Hematopoietic multipotent progenitor cell treated with erythropoietin and hydrocortisone succinate and interleukin-3 and kit ligand, for 15 days (in vitro differentiated cells): ENCODE measurements at regions not wholly inside any gene's neighbourhood (a gene's known extent, or its start where the extent isn't known, plus 50 kb on each side); places are given as distances from the start of the nearest gene placed in this dataset.

Experiments used
- DNase-seq: peaks from one replicate; pipeline ENCODE4 v3.0.0-alpha.2; 2015; ENCODE audit warnings: low spot score

GRCh38 chr18:33957707-33958106, 267.0 kb downstream of the NOL4 start:
- DNase-seq, result no peak

GRCh38 chr18:33951031-33951430, 273.7 kb downstream of the NOL4 start:
- DNase-seq, result no peak

GRCh38 chr18:33946336-33946735, 278.4 kb downstream of the NOL4 start:
- DNase-seq, result no peak

GRCh38 chr18:33944493-33944892, 280.2 kb downstream of the NOL4 start:
- no peak for DNase-seq

GRCh38 chr18:33937270-33937816, 287.4 kb downstream of the NOL4 start:
- DNase-seq, result no peak

GRCh38 chr18:33934258-33934657, 290.5 kb downstream of the NOL4 start:
- DNase-seq, result no peak

GRCh38 chr18:33928231-33928630, 296.5 kb downstream of the NOL4 start:
- no peak for DNase-seq

- no peak for DNase-seq
Measured at GRCh38 chr18:33924576-33924975, 300.1 kb downstream of the NOL4 start.

GRCh38 chr18:33923980-33924379, 300.7 kb downstream of the NOL4 start:
- DNase-seq, result no peak

- no peak for DNase-seq
Measured at GRCh38 chr18:33918571-33918970, 306.1 kb downstream of the NOL4 start.

GRCh38 chr18:33916200-33916599, 308.5 kb downstream of the NOL4 start:
- DNase-seq, result no peak

GRCh38 chr18:33914399-33914798, 310.3 kb downstream of the NOL4 start:
- no peak for DNase-seq

- no peak for DNase-seq
Measured at GRCh38 chr18:33906046-33906445, 318.7 kb downstream of the NOL4 start.

- DNase-seq, result no peak
Measured at GRCh38 chr18:33901894-33902512, 322.7 kb downstream of the NOL4 start.

- no peak for DNase-seq
Measured at GRCh38 chr18:33900638-33901037, 322.6 kb downstream of the ASXL3 start.

- no peak for DNase-seq
Measured at GRCh38 chr18:33898427-33898826, 320.4 kb downstream of the ASXL3 start.

GRCh38 chr18:33878213-33878612, 300.2 kb downstream of the ASXL3 start:
- DNase-seq, result no peak

GRCh38 chr18:33875029-33875565, 297.1 kb downstream of the ASXL3 start:
- no peak for DNase-seq

- no peak for DNase-seq
Measured at GRCh38 chr18:33873112-33873511, 295.1 kb downstream of the ASXL3 start.

- no peak for DNase-seq
Measured at GRCh38 chr18:33871363-33872025, 293.5 kb downstream of the ASXL3 start.

GRCh38 chr18:33870059-33870458, 292.0 kb downstream of the ASXL3 start:
- DNase-seq, result no peak

GRCh38 chr18:33866386-33866785, 288.4 kb downstream of the ASXL3 start:
- no peak for DNase-seq

- no peak for DNase-seq
Measured at GRCh38 chr18:33863912-33864311, 285.9 kb downstream of the ASXL3 start.

- DNase-seq, result no peak
Measured at GRCh38 chr18:33854827-33855139, 276.8 kb downstream of the ASXL3 start.
